WI38 (cell line): ENCODE measurements at regions not wholly inside any gene's neighbourhood (a gene's known extent, or its start where the extent isn't known, plus 50 kb on each side); places are given as distances from the start of the nearest gene placed in this dataset.

Experiments
- H3K4me3 ChIP-seq: 2 replicates; pipeline ENCODE4 v1.5.1; 2011; ENCODE audit warnings: low read depth, mild to moderate bottlenecking, control low read depth, low read length
- TF ChIP-seq, protein P1 (sequence below): IDR thresholded peaks from 2 replicates; pipeline ENCODE4 v1.5.1; 2012; ENCODE audit warnings: low read depth, mild to moderate bottlenecking, control low read depth, low read length

DNA sequence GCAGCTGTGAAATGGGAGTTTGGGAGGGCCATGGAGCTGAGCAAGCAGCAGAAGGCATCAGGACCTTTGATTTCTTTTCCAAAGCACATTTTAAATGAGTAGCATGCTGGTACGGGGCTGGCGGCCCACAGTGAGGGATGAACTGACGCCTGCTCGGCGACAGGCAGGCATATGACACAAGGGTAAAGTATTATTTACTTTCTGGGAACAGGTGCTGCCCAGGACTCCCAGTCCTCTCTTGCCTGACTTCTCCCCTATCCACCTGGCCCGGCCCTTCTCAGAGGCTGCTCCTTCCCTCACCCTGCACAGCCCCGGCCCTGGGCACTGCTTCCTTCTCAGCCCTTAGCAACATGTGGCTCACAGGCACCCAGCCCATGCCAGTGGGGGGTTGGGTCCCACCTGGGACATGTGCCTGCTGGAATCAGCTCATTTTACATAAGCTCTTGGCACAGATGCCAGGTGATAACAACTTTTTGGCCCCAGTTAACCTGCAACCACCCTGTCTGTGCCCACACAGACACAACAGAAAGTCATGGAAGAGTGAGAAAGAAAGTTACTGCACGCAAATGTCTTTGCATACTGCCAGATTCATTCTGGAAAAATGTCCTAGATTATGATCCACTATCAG, 112.3 kb upstream of the GADD45A start:
- TF ChIP-seq, protein P1, sequence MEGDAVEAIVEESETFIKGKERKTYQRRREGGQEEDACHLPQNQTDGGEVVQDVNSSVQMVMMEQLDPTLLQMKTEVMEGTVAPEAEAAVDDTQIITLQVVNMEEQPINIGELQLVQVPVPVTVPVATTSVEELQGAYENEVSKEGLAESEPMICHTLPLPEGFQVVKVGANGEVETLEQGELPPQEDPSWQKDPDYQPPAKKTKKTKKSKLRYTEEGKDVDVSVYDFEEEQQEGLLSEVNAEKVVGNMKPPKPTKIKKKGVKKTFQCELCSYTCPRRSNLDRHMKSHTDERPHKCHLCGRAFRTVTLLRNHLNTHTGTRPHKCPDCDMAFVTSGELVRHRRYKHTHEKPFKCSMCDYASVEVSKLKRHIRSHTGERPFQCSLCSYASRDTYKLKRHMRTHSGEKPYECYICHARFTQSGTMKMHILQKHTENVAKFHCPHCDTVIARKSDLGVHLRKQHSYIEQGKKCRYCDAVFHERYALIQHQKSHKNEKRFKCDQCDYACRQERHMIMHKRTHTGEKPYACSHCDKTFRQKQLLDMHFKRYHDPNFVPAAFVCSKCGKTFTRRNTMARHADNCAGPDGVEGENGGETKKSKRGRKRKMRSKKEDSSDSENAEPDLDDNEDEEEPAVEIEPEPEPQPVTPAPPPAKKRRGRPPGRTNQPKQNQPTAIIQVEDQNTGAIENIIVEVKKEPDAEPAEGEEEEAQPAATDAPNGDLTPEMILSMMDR = no peak
- H3K4me3 ChIP-seq = no peak overlapping the region

- H3K4me3 ChIP-seq = no peak overlapping the region
- TF ChIP-seq, protein P1 = no peak
Measured at GRCh38 chr1:67573311-67573872, 111.6 kb upstream of the GADD45A start.

DNA sequence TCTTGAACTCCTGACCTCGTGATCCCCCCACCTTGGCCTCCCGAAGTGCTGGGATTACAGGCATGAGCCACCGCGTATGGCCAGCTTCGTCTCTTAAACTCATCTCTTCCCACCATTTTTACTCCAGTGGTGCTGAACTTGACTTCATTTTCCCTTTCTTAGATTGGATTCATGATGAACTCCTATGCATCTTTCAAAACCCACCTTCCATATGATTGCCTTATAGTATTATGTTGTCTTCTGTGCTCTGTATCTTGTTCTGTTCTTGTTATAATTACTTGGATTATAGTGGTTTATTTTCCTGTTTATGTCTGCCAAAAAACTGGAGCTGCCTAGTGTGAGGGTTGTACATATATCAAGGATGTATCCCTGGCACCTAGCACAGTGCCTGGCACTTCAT, 110.8 kb upstream of the GADD45A start:
- TF ChIP-seq, protein P1 = no peak
- H3K4me3 ChIP-seq = no peak overlapping the region

DNA sequence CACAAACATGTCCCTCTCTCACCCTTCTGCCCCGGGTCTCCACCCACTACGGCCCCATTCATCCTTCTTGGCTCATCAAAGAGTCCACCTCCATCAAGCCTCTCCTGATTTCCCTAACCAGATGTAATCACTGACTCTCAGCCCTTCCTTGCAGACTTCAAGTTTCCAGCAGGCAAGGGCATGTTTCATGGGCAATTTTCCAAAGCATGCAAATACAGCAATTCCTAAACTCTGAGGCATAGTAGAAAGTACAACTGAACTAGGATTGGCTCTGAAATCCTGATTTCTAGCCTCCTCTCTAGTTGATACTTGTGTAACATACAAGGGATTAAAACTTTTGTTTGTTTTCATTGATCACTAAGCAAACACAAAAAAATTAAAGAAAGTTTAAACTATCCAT, 109.1 kb upstream of the GADD45A start:
- H3K4me3 ChIP-seq = no peak overlapping the region
- TF ChIP-seq, protein P1 = no peak

- no peak overlapping the region for H3K4me3 ChIP-seq
- TF ChIP-seq, protein P1 = no peak
Measured at GRCh38 chr1:67576474-67576873, 108.5 kb upstream of the GADD45A start.

DNA sequence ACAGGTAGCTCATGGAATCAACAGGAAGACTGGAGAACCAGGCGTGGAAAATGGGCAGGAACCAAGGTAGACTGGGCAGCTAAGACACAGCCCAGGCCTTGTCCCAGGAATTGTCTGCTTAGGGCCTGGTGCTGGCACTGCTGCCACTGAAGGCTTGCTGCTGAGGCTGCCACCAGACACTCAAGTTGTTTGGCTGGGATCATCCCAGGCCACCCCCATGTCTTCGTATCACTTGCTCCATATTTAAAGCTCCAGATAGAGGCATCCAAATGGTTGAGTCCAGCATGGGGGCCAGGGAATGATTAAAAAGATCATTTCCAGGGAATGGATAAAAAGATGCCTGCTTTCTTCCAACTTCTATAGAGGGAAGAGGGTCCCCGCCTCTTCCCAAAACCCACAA, 107.4 kb upstream of the GADD45A start:
- TF ChIP-seq, protein P1 = no peak
- no peak overlapping the region for H3K4me3 ChIP-seq

DNA sequence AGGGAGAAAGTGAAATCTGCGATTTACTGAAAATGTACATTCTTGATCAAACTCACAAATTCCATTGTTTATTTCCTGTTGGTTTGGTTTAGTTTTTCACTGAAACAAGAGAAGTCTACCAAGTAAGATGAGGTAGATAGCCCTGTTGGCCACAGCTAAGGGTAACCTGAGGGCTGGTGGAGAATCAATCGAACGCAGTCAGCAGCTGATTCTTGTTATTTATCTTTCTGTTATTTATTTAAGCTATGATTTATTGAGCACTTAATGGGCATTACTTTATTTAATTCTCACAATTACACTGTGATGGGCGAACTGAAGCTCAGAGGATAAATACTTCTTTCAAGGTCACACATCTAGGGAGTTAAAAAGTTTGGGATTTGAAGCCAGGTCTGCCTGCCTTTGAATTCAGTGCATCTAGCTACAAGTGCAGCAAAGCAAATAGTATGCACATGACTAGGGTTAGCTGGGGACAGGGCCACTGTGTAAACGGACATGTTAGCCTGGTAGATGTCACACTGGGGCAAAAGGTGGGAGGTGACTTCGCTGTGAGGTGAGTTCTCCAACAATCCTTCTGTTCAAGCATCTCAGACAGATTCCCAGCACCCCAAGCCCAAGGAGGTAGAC, 106.5 kb upstream of the GADD45A start:
- TF ChIP-seq, protein P1 = no peak
- H3K4me3 ChIP-seq = no peak overlapping the region
